ENCODE measurements at regions not wholly inside any gene's neighbourhood (a gene's known extent, or its start where the extent isn't known, plus 50 kb on each side); places are given as distances from the start of the nearest gene placed in this dataset.

GRCh38 chr7:47663213-47663612 lies 81.3 kb upstream of the TNS3 start:
- no peak for FAIRE-seq

GRCh38 chr7:47661051-47661714 lies 79.3 kb upstream of the TNS3 start:
- FAIRE-seq = no peak

GRCh38 chr7:47659664-47660462 lies 78.0 kb upstream of the TNS3 start:
- FAIRE-seq = no peak

- no peak for FAIRE-seq
Measured at GRCh38 chr7:47658886-47659635, 77.2 kb upstream of the TNS3 start.

GRCh38 chr7:47657126-47657525 lies 75.2 kb upstream of the TNS3 start:
- FAIRE-seq = no peak

GRCh38 chr7:47654672-47655298 lies 72.9 kb upstream of the TNS3 start:
- no peak for FAIRE-seq

- FAIRE-seq = no peak
Measured at GRCh38 chr7:47653550-47654411, 71.9 kb upstream of the TNS3 start.

GRCh38 chr7:47652591-47652990 lies 70.7 kb upstream of the TNS3 start:
- no peak for FAIRE-seq

GRCh38 chr7:47651355-47652317 lies 69.7 kb upstream of the TNS3 start:
- no peak for FAIRE-seq

- FAIRE-seq = no peak
Measured at GRCh38 chr7:47649919-47650318, 68.0 kb upstream of the TNS3 start.

- peak; percentile 83 for FAIRE-seq
Measured at GRCh38 chr7:47648275-47648925, 66.5 kb upstream of the TNS3 start.

GRCh38 chr7:47647918-47648250 lies 66.0 kb upstream of the TNS3 start:
- no peak for FAIRE-seq

- no peak for FAIRE-seq
Measured at GRCh38 chr7:47647181-47647917, 65.4 kb upstream of the TNS3 start.

GRCh38 chr7:47643716-47644400 lies 61.9 kb upstream of the TNS3 start:
- no peak for FAIRE-seq

- FAIRE-seq = no peak
Measured at GRCh38 chr7:47640265-47640664, 58.4 kb upstream of the TNS3 start.

- no peak for FAIRE-seq
Measured at GRCh38 chr7:47639495-47640110, 57.7 kb upstream of the TNS3 start.

GRCh38 chr7:47638679-47639315 lies 56.9 kb upstream of the TNS3 start:
- FAIRE-seq = no peak

Measured in endometrium (tissue), 2 donors.